SK-N-SH (cell line): ENCODE measurements at regions not wholly inside any gene's neighbourhood (a gene's known extent, or its start where the extent isn't known, plus 50 kb on each side); places are given as distances from the start of the nearest gene placed in this dataset.

Source experiments
- CTCF ChIA-PET: fragments of 300-600, 350-600 bp; formaldehyde crosslinking; extraction: SDS; loops from one replicate; lab custom pipeline; 2021; lab: Yijun Ruan, JAX
- POLR2A ChIA-PET: fragments of 350-600 bp; sonication (Branson Sonifier 250); formaldehyde crosslinking; extraction: SDS; loops from one replicate; lab custom pipeline; 2020; ENCODE audit warnings: antibody characterized with exemption, inconsistent platforms; lab: Yijun Ruan, JAX
- DNase-seq: peaks from one replicate; pipeline ENCODE4 v3.0.0; 2012
- H2AFZ ChIP-seq: fragments of 200-600 bp; sonication (generic); 2 replicates; pipeline ENCODE4 v1.8.1; 2016; ENCODE audit warnings: antibody characterized with exemption, mild to moderate bottlenecking, low read depth
- H3F3A ChIP-seq: fragments of 200-600 bp; sonication (generic); replicated peaks from 2 replicates; pipeline ENCODE3; 2016; ENCODE audit warnings: antibody characterized with exemption, mild to moderate bottlenecking; ENCODE audit not compliant: insufficient read depth
- H3K27ac ChIP-seq, 2 experiments: fragments of 200-500 bp in 1 of 2; fragments of 200-600 bp in 1 of 2; sonication (Bioruptor generic) in 1 of 2; sonication (generic), shearing (Covaris generic) in 1 of 2; 2 replicates each; pipeline versions ENCODE4 v1.5.1 to v1.6.1; 2014 to 2016; ENCODE audit warnings: low read depth in 2 of 2, inconsistent platforms in 1 of 2, low read length in 1 of 2, mild to moderate bottlenecking in 1 of 2, mixed read lengths in 1 of 2
- H3K27me3 ChIP-seq: fragments of 200-600 bp; sonication (generic), shearing (Covaris generic); 2 replicates; pipeline ENCODE4 v1.6.1; 2016; ENCODE audit warnings: mixed run types; ENCODE audit not compliant: insufficient read depth
- H3K36me3 ChIP-seq, 2 experiments: fragments of 200-500 bp in 1 of 2; fragments of 200-600 bp in 1 of 2; sonication (Bioruptor generic) in 1 of 2; sonication (generic) in 1 of 2; replicated peaks in 1 of 2; 2 replicates each; pipeline versions ENCODE3 to v1.5.1; 2014 to 2016; ENCODE audit warnings: low read length in 1 of 2, mild to moderate bottlenecking in 1 of 2; ENCODE audit not compliant: insufficient read depth in 2 of 2, control insufficient read depth in 1 of 2
- H3K4me1 ChIP-seq, 2 experiments: fragments of 200-500 bp in 1 of 2; fragments of 200-600 bp in 1 of 2; sonication (Bioruptor generic) in 1 of 2; sonication (generic), shearing (Covaris generic) in 1 of 2; 2 replicates each; pipeline versions ENCODE4 v1.5.1 to v1.6.1; 2014 to 2016; ENCODE audit warnings: low read depth in 1 of 2, low read length in 1 of 2, mixed run types in 1 of 2; ENCODE audit not compliant: insufficient read depth in 2 of 2, control insufficient read depth in 1 of 2
- H3K4me2 ChIP-seq: fragments of 200-600 bp; sonication (generic), shearing (Covaris generic); 2 replicates; pipeline ENCODE4 v1.6.1; 2017; ENCODE audit warnings: mixed run types
- H3K4me3 ChIP-seq, 2 experiments: fragments of 200-500 bp in 1 of 2; fragments of 200-600 bp in 1 of 2; sonication (Bioruptor generic) in 1 of 2; sonication (generic), shearing (Covaris generic) in 1 of 2; 2 replicates each; pipeline versions ENCODE4 v1.5.1 to v1.8.1; 2014 to 2016; ENCODE audit warnings: low read depth in 2 of 2, inconsistent platforms in 1 of 2, low read length in 1 of 2, mild to moderate bottlenecking in 1 of 2, mixed read lengths in 1 of 2, moderate library complexity in 1 of 2
- H3K79me2 ChIP-seq: fragments of 200-600 bp; sonication (generic); 2 replicates; pipeline ENCODE4 v1.8.1; 2017; ENCODE audit warnings: mild to moderate bottlenecking; ENCODE audit not compliant: insufficient read depth
- H3K9ac ChIP-seq: fragments of 200-600 bp; sonication (generic); 2 replicates; pipeline ENCODE4 v1.6.1; 2017; ENCODE audit warnings: mixed run types
- H3K9me2 ChIP-seq: fragments of 200-600 bp; sonication (generic); 2 replicates; pipeline ENCODE4 v1.6.1; 2017; ENCODE audit warnings: mixed run types
- H3K9me3 ChIP-seq: fragments of 200-600 bp; sonication (generic); 2 replicates; pipeline ENCODE4 v1.6.1; 2017; ENCODE audit warnings: mixed run types, mild to moderate bottlenecking, moderate library complexity
- H4K20me1 ChIP-seq: fragments of 200-600 bp; sonication (generic); 2 replicates; pipeline ENCODE4 v1.6.1; 2017; ENCODE audit warnings: mild to moderate bottlenecking, mixed run types; ENCODE audit not compliant: insufficient read depth
- CHD2 ChIP-seq: fragments of 150-350 bp; IDR thresholded peaks from 2 replicates; pipeline ENCODE4 v1.6.1; 2018; ENCODE audit warnings: low read length; ENCODE audit not compliant: partially characterized antibody
- ELF1 ChIP-seq: IDR thresholded peaks from 2 replicates; pipeline ENCODE4 v1.4.0; 2012
- EP300 ChIP-seq, 2 experiments: IDR thresholded peaks; 2 replicates each; pipeline versions ENCODE4 v1.4.0 to v1.6.1; 2012; ENCODE audit warnings: borderline replicate concordance in 1 of 2, low read depth in 1 of 2, low read length in 1 of 2
- EZH2phosphoT487 ChIP-seq: fragments of 200-600 bp; sonication (generic); IDR thresholded peaks from 2 replicates; pipeline ENCODE4 v1.6.1; 2017; ENCODE audit warnings: low read depth, mixed run types, mild to moderate bottlenecking, antibody characterized with exemption, moderate library complexity, borderline replicate concordance
- FOSL2 ChIP-seq: IDR thresholded peaks from 2 replicates; pipeline ENCODE4 v1.4.0; 2012; ENCODE audit warnings: low read depth, mild to moderate bottlenecking, moderate library complexity, borderline replicate concordance
- FOXJ3 ChIP-seq: sonication (generic); formaldehyde crosslinking; IDR thresholded peaks from 2 replicates; pipeline ENCODE4 v1.5.1; 2020; ENCODE audit warnings: mild to moderate bottlenecking, missing genetic modification reagents
- GABPA ChIP-seq: IDR thresholded peaks from 2 replicates; pipeline ENCODE4 v1.4.0; 2012; ENCODE audit warnings: low read depth, mild to moderate bottlenecking
- GATA2 ChIP-seq: sonication (generic); formaldehyde crosslinking; IDR thresholded peaks from 2 replicates; pipeline ENCODE4 v1.5.0; 2020; ENCODE audit warnings: mild to moderate bottlenecking, missing genetic modification reagents
- IRF3 ChIP-seq: fragments of 150-350 bp; IDR thresholded peaks from 2 replicates; pipeline ENCODE4 v1.6.1; 2016; ENCODE audit warnings: mild to moderate bottlenecking, low read depth, low read length
- JUND ChIP-seq: IDR thresholded peaks from 2 replicates; pipeline ENCODE4 v1.4.0; 2012
- MAX ChIP-seq: IDR thresholded peaks from 2 replicates; pipeline ENCODE4 v1.4.0; 2012; ENCODE audit warnings: low read depth
- MXI1 ChIP-seq: IDR thresholded peaks from 2 replicates; pipeline ENCODE4 v1.6.1; 2012; ENCODE audit warnings: mild to moderate bottlenecking, low read depth, low read length, improper control_type of control experiment
- RAD21 ChIP-seq: IDR thresholded peaks from 2 replicates; pipeline ENCODE4 v1.6.1; 2012; ENCODE audit warnings: mild to moderate bottlenecking, low read length
- RFX5 ChIP-seq: IDR thresholded peaks from 2 replicates; pipeline ENCODE4 v1.6.1; 2012; ENCODE audit warnings: mild to moderate bottlenecking, improper control_type of control experiment, low read length
- SIN3A ChIP-seq: IDR thresholded peaks from 2 replicates; pipeline ENCODE4 v1.6.1; 2012; ENCODE audit warnings: low read depth, mild to moderate bottlenecking, low read length, moderate library complexity, borderline replicate concordance
- TAF1 ChIP-seq: IDR thresholded peaks from 2 replicates; pipeline ENCODE4 v1.6.1; 2012; ENCODE audit warnings: low read depth, mild to moderate bottlenecking, low read length, moderate library complexity, borderline replicate concordance
- TCF12 ChIP-seq: IDR thresholded peaks from 2 replicates; pipeline ENCODE4 v1.4.0; 2012
- TEAD4 ChIP-seq: IDR thresholded peaks from 2 replicates; pipeline ENCODE4 v1.4.0; 2012; ENCODE audit warnings: mild to moderate bottlenecking, borderline replicate concordance; ENCODE audit not compliant: insufficient read depth
- USF1 ChIP-seq: IDR thresholded peaks from 2 replicates; pipeline ENCODE4 v1.4.0; 2012; ENCODE audit warnings: low read depth, borderline replicate concordance
- WGBS: methylation state at CpG from one replicate; pipeline ENCODE4 v1.1.6; 2017; ENCODE audit warnings: low lambda C conversion rate; 5-methylcytosine and 5-hydroxymethylcytosine counted together

GRCh38 chr3:193869221-193870201, 266.4 kb upstream of the HES1 start:
- WGBS = 78% methylated on average over 49 of the region's 71 CpGs
- Histone ChIP-seq H2AFZ (no peak overlapping the region), H3K27ac (no peak overlapping the region), H3F3A (no peaks in the 10 kb centered on the region), H3K4me3 (no peak overlapping the region), H3K36me3 (no peaks in the 10 kb centered on the region), H4K20me1 (no peaks in the 10 kb centered on the region), H3K9me3 (no peaks in the 10 kb centered on the region), H3K9me2 (no peaks in the 10 kb centered on the region), H3K4me1 (peaks cover 0 to 10% of the 10 kb centered on the region in 2 experiments; a peak in 1 of 4 replicates), H3K79me2 (no peaks in the 10 kb centered on the region), H3K4me2 (no peak overlapping the region), H3K9ac (no peak overlapping the region), H3K27me3 (no peaks in the 10 kb centered on the region)
- no peak for TF ChIP-seq TCF12
- TF ChIP-seq FOSL2 = peak; percentile 28; the same call in 1 of the 2 replicates
- no peak for TF ChIP-seq SIN3A
- TF ChIP-seq GABPA = no peak
- no peak for TF ChIP-seq USF1
- TF ChIP-seq JUND = 0 out of 2 replicates have a peak, but pooled peaks have one; percentile 9
- TF ChIP-seq CHD2 = no peak
- no peak for TF ChIP-seq TEAD4
- TF ChIP-seq ELF1 = no peak
- TF ChIP-seq GATA2 (CRISPR knock-in tag) = no peak
- CTCF ChIA-PET = no interaction called here
- POLR2A ChIA-PET = no interaction called here
- peak; percentile 32 for DNase-seq

- POLR2A ChIA-PET = no interaction called here
These were observed 265.4 kb upstream of the HES1 start for GRCh38 chr3:193870376-193871219.

More at GRCh38 chr3:193870376-193871219, 265.4 kb upstream of the HES1 start:
- Histone ChIP-seq H3K4me1 (peaks cover 0 to 10% of the 10 kb centered on the region in 2 experiments; a peak in 1 of 4 replicates), H3K4me3 (no peak overlapping the region), H3K9me3 (no peaks in the 10 kb centered on the region), H2AFZ (no peak overlapping the region), H3K9ac (no peak overlapping the region), H3F3A (no peaks in the 10 kb centered on the region), H3K27ac (no peak overlapping the region), H3K79me2 (no peaks in the 10 kb centered on the region)
- WGBS = 66% methylated on average over 18 of the region's 18 CpGs
- TF ChIP-seq EZH2phosphoT487 (no peak), GATA2 (CRISPR knock-in tag) (no peak), FOXJ3 (CRISPR knock-in tag) (no peak), EP300 (IDR thresholded peaks at IDR 0.05; ENCODE audit: borderline replicate concordance in 1 of 2, low read depth in 1 of 2, low read length in 1 of 2) (no peak), RAD21 (no peak), FOSL2 (no peak), TEAD4 (no peak), CHD2 (no peak), MXI1 (no peak), GABPA (no peak), IRF3 (no peak), TAF1 (no peak), JUND (no peak), MAX (no peak), RFX5 (no peak)
- TF ChIP-seq, all 33 proteins: peak for 0
- Histone ChIP-seq H4K20me1 (no peaks in the 10 kb centered on the region), H3K36me3 (no peaks in the 10 kb centered on the region), H3K27me3 (no peaks in the 10 kb centered on the region), H3K4me2 (no peak overlapping the region), H3K9me2 (no peaks in the 10 kb centered on the region)
- DNase-seq = peak; percentile 35
- CTCF ChIA-PET = no interaction called here
